GM12891 (cell line): ENCODE measurements at regions not wholly inside any gene's neighbourhood (a gene's known extent, or its start where the extent isn't known, plus 50 kb on each side); places are given as distances from the start of the nearest gene placed in this dataset.

ENCODE experiments used
- PAX5 ChIP-seq: IDR thresholded peaks from 2 replicates; pipeline ENCODE4 v1.6.1; 2011; ENCODE audit warnings: low read length, moderate library complexity, mild to moderate bottlenecking; ENCODE audit not compliant: insufficient read depth, severe bottlenecking
- POLR2A ChIP-seq: IDR thresholded peaks from 2 replicates; pipeline ENCODE4 v1.6.1; 2011; ENCODE audit warnings: low read depth, low read length, control low read depth
- POLR2AphosphoS5 ChIP-seq: IDR thresholded peaks from 2 replicates; pipeline ENCODE4 v1.6.1; 2011; ENCODE audit warnings: low read depth, low read length, control low read depth
- POU2F2 ChIP-seq: IDR thresholded peaks from 2 replicates; pipeline ENCODE4 v1.6.1; 2011; ENCODE audit warnings: low read depth, mild to moderate bottlenecking, control low read depth, low read length, moderate library complexity

- TF ChIP-seq POLR2A (no peak), POLR2AphosphoS5 (no peak), POU2F2 (no peak), PAX5 (no peak)
Measured at GRCh38 chr15:97703400-97703799, 257.1 kb upstream of the ARRDC4 start.
